Left hindlimb (tissue), 1 donor: ENCODE measurements at regions not wholly inside any gene's neighbourhood (a gene's known extent, or its start where the extent isn't known, plus 50 kb on each side); places are given as distances from the start of the nearest gene placed in this dataset.
"Not testable (repeated sequence)": the region's sequence is repeated elsewhere in the genome, so short reads cannot be mapped to it uniquely, and the experiment has no call there.

Experiments
- DNase-seq: peaks from one replicate; pipeline ENCODE4 v3.0.0-alpha.2; 2018

- peak; percentile 70 for DNase-seq
Measured at GRCh38 chr3:177358977-177359592, 161.8 kb upstream of the TBL1XR1 start.

- DNase-seq = peak; percentile 97
Measured at GRCh38 chr3:177359593-177360357, 162.5 kb upstream of the TBL1XR1 start.

- no peak for DNase-seq
Measured at GRCh38 chr3:177361081-177361938, 164.0 kb upstream of the TBL1XR1 start.

GRCh38 chr3:177362626-177363025 lies 165.3 kb upstream of the TBL1XR1 start:
- no peak for DNase-seq

- DNase-seq = no peak
Measured at GRCh38 chr3:177364236-177364635, 167.0 kb upstream of the TBL1XR1 start.

GRCh38 chr3:177365294-177365693 lies 168.0 kb upstream of the TBL1XR1 start:
- not testable (repeated sequence) for DNase-seq

- DNase-seq = no peak
Measured at GRCh38 chr3:177367788-177368187, 170.5 kb upstream of the TBL1XR1 start.

- no peak for DNase-seq
Measured at GRCh38 chr3:177370246-177370822, 173.1 kb upstream of the TBL1XR1 start.

GRCh38 chr3:177371146-177371545 lies 173.9 kb upstream of the TBL1XR1 start:
- no peak for DNase-seq

GRCh38 chr3:177371888-177372287 lies 174.6 kb upstream of the TBL1XR1 start:
- DNase-seq = no peak

- DNase-seq = no peak
Measured at GRCh38 chr3:177374323-177374722, 177.0 kb upstream of the TBL1XR1 start.

- no peak for DNase-seq
Measured at GRCh38 chr3:177375316-177375715, 178.0 kb upstream of the TBL1XR1 start.

GRCh38 chr3:177377166-177377565 lies 179.9 kb upstream of the TBL1XR1 start:
- no peak for DNase-seq

GRCh38 chr3:177378168-177378567 lies 180.9 kb upstream of the TBL1XR1 start:
- DNase-seq = no peak

- DNase-seq = no peak
Measured at GRCh38 chr3:177379045-177379444, 181.8 kb upstream of the TBL1XR1 start.

GRCh38 chr3:177381070-177381469 lies 183.8 kb upstream of the TBL1XR1 start:
- no peak for DNase-seq

GRCh38 chr3:177382944-177383343 lies 185.7 kb upstream of the TBL1XR1 start:
- DNase-seq = no peak

- no peak for DNase-seq
Measured at GRCh38 chr3:177385186-177385585, 187.9 kb upstream of the TBL1XR1 start.

GRCh38 chr3:177385831-177386301 lies 188.6 kb upstream of the TBL1XR1 start:
- DNase-seq = no peak

- no peak for DNase-seq
Measured at GRCh38 chr3:177388209-177388608, 190.9 kb upstream of the TBL1XR1 start.

- DNase-seq = not testable (repeated sequence)
Measured at GRCh38 chr3:177394231-177395024, 197.1 kb upstream of the TBL1XR1 start.

GRCh38 chr3:177396733-177397132 lies 199.5 kb upstream of the TBL1XR1 start:
- DNase-seq = no peak
